ENCODE measurements at regions not wholly inside any gene's neighbourhood (a gene's known extent, or its start where the extent isn't known, plus 50 kb on each side); places are given as distances from the start of the nearest gene placed in this dataset.

GRCh38 chr10:123492016-123492415 is 174.1 kb upstream of the GPR26 start:
- FAIRE-seq (no peak), ATAC-seq (no peak), DNase-seq (ENCODE audit: extremely low read depth in 1 of 4, low spot score in 3 of 4) (no peak)
- ChIA-PET POLR2A (no interaction called here), CTCF (ENCODE audit: low intra/inter-chr PET ratio) (no interaction called here)
- intact Hi-C loops (cut with micrococcal nuclease) (no loop called here), in situ Hi-C loops (cut with MboI) (no loop called here)
- H3K9me1 ChIP-seq (ENCODE audit: control insufficient read depth, insufficient read depth, low read length), result no peaks in the 10 kb centered on the region
- no peaks in the 10 kb centered on the region for H3K4me1 ChIP-seq (replicated peaks in 1 of 2; ENCODE audit: control insufficient read depth in 2 of 2, insufficient read depth in 2 of 2, low read length in 2 of 2)
- H3K27ac ChIP-seq (ENCODE audit: extremely low read depth, low read depth, low read length), result no peak overlapping the region
- no TSS peak for BruUV-seq (replicated peaks)
- H3K36me3 ChIP-seq (ENCODE audit: control insufficient read depth, insufficient read depth, low read length), result no peaks in the 10 kb centered on the region
- peaks cover 0 to 20% of the 10 kb centered on the region in 2 experiments; a peak in 2 of 5 replicates for H3K27me3 ChIP-seq (ENCODE audit: control insufficient read depth in 2 of 2, insufficient read depth in 2 of 2, low read length in 2 of 2)
- no peaks in the 10 kb centered on the region for H3K9me3 ChIP-seq (replicated peaks; ENCODE audit: control insufficient read depth, insufficient read depth, low read depth, low read length)
- H3K4me3 ChIP-seq, result no peak overlapping the region
- H3K4me2 ChIP-seq (ENCODE audit: insufficient read depth, low read length), result no peak overlapping the region
- TF ChIP-seq PHF20 (IDR thresholded peaks at IDR 0.05; ENCODE audit: partially characterized antibody) (no peak), PATZ1 (CRISPR knock-in tag; IDR thresholded peaks at IDR 0.05; ENCODE audit: borderline replicate concordance) (no peak), ZNF146 (CRISPR knock-in tag; IDR thresholded peaks at IDR 0.05; ENCODE audit: unreplicated experiment) (no peak), MYBL2 (IDR thresholded peaks at IDR 0.05; ENCODE audit: low read depth) (no peak), MYBL2 (CRISPR knock-in tag; IDR thresholded peaks at IDR 0.05; ENCODE audit: borderline replicate concordance) (no peak), PTRF (tag; IDR thresholded peaks at IDR 0.05) (no peak), NFRKB (IDR thresholded peaks at IDR 0.05; ENCODE audit: low read depth) (no peak), MTF1 (CRISPR knock-in tag; IDR thresholded peaks at IDR 0.05; ENCODE audit: borderline replicate concordance) (no peak), CHD7 (IDR thresholded peaks at IDR 0.05; ENCODE audit: low read depth, low read length) (no peak)
- 0% methylated on average over 9 of the region's 14 CpGs for whole genome bisulfite sequencing (ENCODE audit: insufficient coverage, low coverage, missing lambda C conversion rate)
- no peaks in the 10 kb centered on the region for H4K20me1 ChIP-seq (replicated peaks; ENCODE audit: control insufficient read depth, insufficient read depth, low read length)
- H3K79me2 ChIP-seq (ENCODE audit: control insufficient read depth, insufficient read depth, low read length), result no peaks in the 10 kb centered on the region
- no peak overlapping the region for H3K9ac ChIP-seq (ENCODE audit: insufficient read depth in 1 of 2, low read depth in 2 of 2, low read length in 2 of 2)
- no peak overlapping the region for H2AFZ ChIP-seq (ENCODE audit: low read depth, low read length)
